HEK293 (cell line): ENCODE measurements at regions not wholly inside any gene's neighbourhood (a gene's known extent, or its start where the extent isn't known, plus 50 kb on each side); places are given as distances from the start of the nearest gene placed in this dataset.

ENCODE experiments used
- ZBTB7A ChIP-seq: fragments of 450-650 bp; formaldehyde crosslinking; IDR thresholded peaks from 2 replicates; pipeline ENCODE4 v1.5.1; 2016; ENCODE audit warnings: low read depth, missing biosample characterization, missing genetic modification characterization
- ZNF10 ChIP-seq: fragments of 450-650 bp; formaldehyde crosslinking; IDR thresholded peaks from 2 replicates; pipeline ENCODE4 v1.5.1; 2017; ENCODE audit warnings: missing biosample characterization, missing genetic modification characterization
- ZNF548 ChIP-seq: fragments of 450-650 bp; formaldehyde crosslinking; IDR thresholded peaks from 2 replicates; pipeline ENCODE4 v1.5.1; 2016; ENCODE audit warnings: missing biosample characterization, missing genetic modification characterization
- ZNF664 ChIP-seq: fragments of 450-650 bp; formaldehyde crosslinking; IDR thresholded peaks from 2 replicates; pipeline ENCODE4 v1.5.1; 2016; ENCODE audit warnings: missing biosample characterization, missing genetic modification characterization
- TF ChIP-seq, protein P1 (sequence below): fragments of 450-650 bp; formaldehyde crosslinking; IDR thresholded peaks from 2 replicates; pipeline ENCODE4 v1.5.1; 2016; ENCODE audit warnings: missing biosample characterization, missing genetic modification characterization
- TF ChIP-seq, protein P2 (sequence below): fragments of 450-650 bp; formaldehyde crosslinking; IDR thresholded peaks from 2 replicates; pipeline ENCODE4 v1.5.1; 2016; ENCODE audit warnings: missing biosample characterization, missing genetic modification characterization
- TF ChIP-seq, protein P3 (sequence below): fragments of 450-650 bp; formaldehyde crosslinking; IDR thresholded peaks from 2 replicates; pipeline ENCODE4 v1.5.1; 2016; ENCODE audit warnings: missing biosample characterization, missing genetic modification characterization
- TF ChIP-seq, protein P4 (sequence below): fragments of 450-650 bp; formaldehyde crosslinking; IDR thresholded peaks from 2 replicates; pipeline ENCODE4 v1.5.0; 2017; ENCODE audit warnings: missing biosample characterization, missing genetic modification characterization, borderline replicate concordance

DNA sequence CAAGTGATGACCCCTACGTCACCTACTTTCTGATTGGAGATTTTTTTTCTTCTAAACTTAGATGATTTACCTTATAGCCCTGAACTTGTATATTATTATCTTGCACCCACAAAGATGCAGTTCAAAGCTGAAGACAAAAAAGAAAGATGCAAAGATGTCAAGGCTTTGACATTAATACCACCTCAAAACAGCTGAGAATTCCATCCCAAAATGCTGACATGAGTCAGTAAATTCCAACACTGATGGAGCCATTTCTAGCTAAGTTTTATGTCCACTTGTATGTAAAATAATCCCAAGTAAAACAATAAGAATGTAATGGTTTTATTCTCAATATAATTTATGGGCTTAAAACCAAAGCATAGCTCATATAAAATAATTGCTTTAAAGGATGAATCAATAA, 91.5 kb upstream of the CDH9 start:
- TF ChIP-seq, protein P1, sequence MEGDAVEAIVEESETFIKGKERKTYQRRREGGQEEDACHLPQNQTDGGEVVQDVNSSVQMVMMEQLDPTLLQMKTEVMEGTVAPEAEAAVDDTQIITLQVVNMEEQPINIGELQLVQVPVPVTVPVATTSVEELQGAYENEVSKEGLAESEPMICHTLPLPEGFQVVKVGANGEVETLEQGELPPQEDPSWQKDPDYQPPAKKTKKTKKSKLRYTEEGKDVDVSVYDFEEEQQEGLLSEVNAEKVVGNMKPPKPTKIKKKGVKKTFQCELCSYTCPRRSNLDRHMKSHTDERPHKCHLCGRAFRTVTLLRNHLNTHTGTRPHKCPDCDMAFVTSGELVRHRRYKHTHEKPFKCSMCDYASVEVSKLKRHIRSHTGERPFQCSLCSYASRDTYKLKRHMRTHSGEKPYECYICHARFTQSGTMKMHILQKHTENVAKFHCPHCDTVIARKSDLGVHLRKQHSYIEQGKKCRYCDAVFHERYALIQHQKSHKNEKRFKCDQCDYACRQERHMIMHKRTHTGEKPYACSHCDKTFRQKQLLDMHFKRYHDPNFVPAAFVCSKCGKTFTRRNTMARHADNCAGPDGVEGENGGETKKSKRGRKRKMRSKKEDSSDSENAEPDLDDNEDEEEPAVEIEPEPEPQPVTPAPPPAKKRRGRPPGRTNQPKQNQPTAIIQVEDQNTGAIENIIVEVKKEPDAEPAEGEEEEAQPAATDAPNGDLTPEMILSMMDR (tag by site-specific recombination), result no peak
- TF ChIP-seq, protein P2, sequence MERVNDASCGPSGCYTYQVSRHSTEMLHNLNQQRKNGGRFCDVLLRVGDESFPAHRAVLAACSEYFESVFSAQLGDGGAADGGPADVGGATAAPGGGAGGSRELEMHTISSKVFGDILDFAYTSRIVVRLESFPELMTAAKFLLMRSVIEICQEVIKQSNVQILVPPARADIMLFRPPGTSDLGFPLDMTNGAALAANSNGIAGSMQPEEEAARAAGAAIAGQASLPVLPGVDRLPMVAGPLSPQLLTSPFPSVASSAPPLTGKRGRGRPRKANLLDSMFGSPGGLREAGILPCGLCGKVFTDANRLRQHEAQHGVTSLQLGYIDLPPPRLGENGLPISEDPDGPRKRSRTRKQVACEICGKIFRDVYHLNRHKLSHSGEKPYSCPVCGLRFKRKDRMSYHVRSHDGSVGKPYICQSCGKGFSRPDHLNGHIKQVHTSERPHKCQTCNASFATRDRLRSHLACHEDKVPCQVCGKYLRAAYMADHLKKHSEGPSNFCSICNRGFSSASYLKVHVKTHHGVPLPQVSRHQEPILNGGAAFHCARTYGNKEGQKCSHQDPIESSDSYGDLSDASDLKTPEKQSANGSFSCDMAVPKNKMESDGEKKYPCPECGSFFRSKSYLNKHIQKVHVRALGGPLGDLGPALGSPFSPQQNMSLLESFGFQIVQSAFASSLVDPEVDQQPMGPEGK, result no peak
- TF ChIP-seq, protein P3, sequence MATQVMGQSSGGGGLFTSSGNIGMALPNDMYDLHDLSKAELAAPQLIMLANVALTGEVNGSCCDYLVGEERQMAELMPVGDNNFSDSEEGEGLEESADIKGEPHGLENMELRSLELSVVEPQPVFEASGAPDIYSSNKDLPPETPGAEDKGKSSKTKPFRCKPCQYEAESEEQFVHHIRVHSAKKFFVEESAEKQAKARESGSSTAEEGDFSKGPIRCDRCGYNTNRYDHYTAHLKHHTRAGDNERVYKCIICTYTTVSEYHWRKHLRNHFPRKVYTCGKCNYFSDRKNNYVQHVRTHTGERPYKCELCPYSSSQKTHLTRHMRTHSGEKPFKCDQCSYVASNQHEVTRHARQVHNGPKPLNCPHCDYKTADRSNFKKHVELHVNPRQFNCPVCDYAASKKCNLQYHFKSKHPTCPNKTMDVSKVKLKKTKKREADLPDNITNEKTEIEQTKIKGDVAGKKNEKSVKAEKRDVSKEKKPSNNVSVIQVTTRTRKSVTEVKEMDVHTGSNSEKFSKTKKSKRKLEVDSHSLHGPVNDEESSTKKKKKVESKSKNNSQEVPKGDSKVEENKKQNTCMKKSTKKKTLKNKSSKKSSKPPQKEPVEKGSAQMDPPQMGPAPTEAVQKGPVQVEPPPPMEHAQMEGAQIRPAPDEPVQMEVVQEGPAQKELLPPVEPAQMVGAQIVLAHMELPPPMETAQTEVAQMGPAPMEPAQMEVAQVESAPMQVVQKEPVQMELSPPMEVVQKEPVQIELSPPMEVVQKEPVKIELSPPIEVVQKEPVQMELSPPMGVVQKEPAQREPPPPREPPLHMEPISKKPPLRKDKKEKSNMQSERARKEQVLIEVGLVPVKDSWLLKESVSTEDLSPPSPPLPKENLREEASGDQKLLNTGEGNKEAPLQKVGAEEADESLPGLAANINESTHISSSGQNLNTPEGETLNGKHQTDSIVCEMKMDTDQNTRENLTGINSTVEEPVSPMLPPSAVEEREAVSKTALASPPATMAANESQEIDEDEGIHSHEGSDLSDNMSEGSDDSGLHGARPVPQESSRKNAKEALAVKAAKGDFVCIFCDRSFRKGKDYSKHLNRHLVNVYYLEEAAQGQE, result no peak
- TF ChIP-seq ZBTB7A (tag by site-specific recombination) (no peak), ZNF664 (tag by site-specific recombination) (no peak), ZNF548 (no peak), ZNF10 (tag by site-specific recombination) (no peak)
- TF ChIP-seq, protein P4, sequence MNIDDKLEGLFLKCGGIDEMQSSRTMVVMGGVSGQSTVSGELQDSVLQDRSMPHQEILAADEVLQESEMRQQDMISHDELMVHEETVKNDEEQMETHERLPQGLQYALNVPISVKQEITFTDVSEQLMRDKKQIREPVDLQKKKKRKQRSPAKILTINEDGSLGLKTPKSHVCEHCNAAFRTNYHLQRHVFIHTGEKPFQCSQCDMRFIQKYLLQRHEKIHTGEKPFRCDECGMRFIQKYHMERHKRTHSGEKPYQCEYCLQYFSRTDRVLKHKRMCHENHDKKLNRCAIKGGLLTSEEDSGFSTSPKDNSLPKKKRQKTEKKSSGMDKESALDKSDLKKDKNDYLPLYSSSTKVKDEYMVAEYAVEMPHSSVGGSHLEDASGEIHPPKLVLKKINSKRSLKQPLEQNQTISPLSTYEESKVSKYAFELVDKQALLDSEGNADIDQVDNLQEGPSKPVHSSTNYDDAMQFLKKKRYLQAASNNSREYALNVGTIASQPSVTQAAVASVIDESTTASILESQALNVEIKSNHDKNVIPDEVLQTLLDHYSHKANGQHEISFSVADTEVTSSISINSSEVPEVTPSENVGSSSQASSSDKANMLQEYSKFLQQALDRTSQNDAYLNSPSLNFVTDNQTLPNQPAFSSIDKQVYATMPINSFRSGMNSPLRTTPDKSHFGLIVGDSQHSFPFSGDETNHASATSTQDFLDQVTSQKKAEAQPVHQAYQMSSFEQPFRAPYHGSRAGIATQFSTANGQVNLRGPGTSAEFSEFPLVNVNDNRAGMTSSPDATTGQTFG (tag by site-specific recombination), result no peak
